ENCODE measurements at regions not wholly inside any gene's neighbourhood (a gene's known extent, or its start where the extent isn't known, plus 50 kb on each side); places are given as distances from the start of the nearest gene placed in this dataset.
"Not testable (repeated sequence)": the region's sequence is repeated elsewhere in the genome, so short reads cannot be mapped to it uniquely, and the experiment has no call there.

DNA sequence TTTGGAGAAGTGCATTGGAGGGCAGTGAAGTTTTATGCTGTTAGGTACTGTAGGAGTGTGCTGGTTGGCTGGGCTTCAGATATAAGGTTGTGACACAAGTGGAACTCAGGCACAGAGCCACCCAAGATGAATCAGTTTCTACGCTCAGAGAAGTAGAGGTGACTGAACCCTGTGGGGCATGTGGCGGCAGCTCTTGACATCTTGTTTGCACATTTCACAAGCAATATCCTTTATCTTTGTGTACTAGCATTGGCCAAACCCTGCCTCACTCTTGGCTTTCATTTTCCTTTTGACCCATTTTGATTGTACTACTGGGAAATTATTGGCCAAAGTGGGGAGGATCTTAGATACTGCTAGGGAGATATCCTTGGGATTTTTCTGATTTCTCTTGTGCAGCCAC lies 110.0 kb downstream of the PSAT1 start:
- Histone ChIP-seq H3K36me3 (ENCODE audit: control insufficient read depth, insufficient read depth, low read length) (no peaks in the 10 kb centered on the region), H3K4me3 (ENCODE audit: low read depth, low read length) (no peak overlapping the region), H3K27me3 (ENCODE audit: control insufficient read depth, insufficient read depth, low read length) (no peaks in the 10 kb centered on the region)
- DNase-seq (ENCODE audit: low read depth): no peak
- TF ChIP-seq, protein P1, sequence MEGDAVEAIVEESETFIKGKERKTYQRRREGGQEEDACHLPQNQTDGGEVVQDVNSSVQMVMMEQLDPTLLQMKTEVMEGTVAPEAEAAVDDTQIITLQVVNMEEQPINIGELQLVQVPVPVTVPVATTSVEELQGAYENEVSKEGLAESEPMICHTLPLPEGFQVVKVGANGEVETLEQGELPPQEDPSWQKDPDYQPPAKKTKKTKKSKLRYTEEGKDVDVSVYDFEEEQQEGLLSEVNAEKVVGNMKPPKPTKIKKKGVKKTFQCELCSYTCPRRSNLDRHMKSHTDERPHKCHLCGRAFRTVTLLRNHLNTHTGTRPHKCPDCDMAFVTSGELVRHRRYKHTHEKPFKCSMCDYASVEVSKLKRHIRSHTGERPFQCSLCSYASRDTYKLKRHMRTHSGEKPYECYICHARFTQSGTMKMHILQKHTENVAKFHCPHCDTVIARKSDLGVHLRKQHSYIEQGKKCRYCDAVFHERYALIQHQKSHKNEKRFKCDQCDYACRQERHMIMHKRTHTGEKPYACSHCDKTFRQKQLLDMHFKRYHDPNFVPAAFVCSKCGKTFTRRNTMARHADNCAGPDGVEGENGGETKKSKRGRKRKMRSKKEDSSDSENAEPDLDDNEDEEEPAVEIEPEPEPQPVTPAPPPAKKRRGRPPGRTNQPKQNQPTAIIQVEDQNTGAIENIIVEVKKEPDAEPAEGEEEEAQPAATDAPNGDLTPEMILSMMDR (IDR thresholded peaks at IDR 0.05; ENCODE audit: insufficient read depth, low read length, poor library complexity, severe bottlenecking): no peak

DNA sequence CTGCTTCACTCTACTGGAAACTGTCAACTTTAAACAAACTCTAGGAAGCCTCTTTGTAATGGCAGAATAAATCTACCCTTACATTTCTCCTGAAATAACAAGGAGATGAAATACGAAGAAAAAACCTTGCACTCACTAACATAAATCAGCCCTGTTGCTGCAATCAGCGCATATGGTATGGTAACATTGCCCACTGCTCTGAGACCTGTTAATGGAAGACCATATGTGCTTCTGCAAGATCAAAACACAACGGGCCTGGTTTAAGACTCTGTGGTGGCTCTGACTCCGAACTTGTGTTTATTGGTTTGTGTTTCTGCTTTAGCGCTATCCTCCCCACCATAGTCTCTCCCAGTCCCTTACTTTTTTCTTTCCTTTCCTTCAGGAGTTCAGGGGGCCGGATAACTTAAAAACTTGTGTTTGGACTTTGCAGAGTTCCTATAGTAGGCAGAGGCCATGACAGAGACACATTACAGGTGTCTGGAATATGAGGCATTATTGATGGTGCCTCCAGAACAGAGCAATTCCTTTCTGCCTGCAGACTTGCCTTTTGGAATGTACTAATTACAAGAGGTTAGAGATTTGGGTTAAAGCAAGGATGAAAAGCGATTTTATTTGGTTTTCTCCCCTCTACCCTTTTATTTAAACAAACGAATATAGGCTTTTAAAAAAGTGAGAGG lies 110.8 kb downstream of the PSAT1 start:
- H3K4me3 ChIP-seq (ENCODE audit: low read depth, low read length): no peak overlapping the region
- H3K36me3 ChIP-seq (ENCODE audit: control insufficient read depth, insufficient read depth, low read length): no peaks in the 10 kb centered on the region
- no peak for DNase-seq (ENCODE audit: low read depth)
- TF ChIP-seq, protein P1 (IDR thresholded peaks at IDR 0.05; ENCODE audit: insufficient read depth, low read length, poor library complexity, severe bottlenecking): no peak
- no peaks in the 10 kb centered on the region for H3K27me3 ChIP-seq (ENCODE audit: control insufficient read depth, insufficient read depth, low read length)

- Histone ChIP-seq H3K36me3 (ENCODE audit: control insufficient read depth, insufficient read depth, low read length) (no peaks in the 10 kb centered on the region), H3K27me3 (ENCODE audit: control insufficient read depth, insufficient read depth, low read length) (no peaks in the 10 kb centered on the region), H3K4me3 (ENCODE audit: low read depth, low read length) (no peak overlapping the region)
- TF ChIP-seq, protein P1 (IDR thresholded peaks at IDR 0.05; ENCODE audit: insufficient read depth, low read length, poor library complexity, severe bottlenecking): no peak
- no peak for DNase-seq (ENCODE audit: low read depth)
Measured at GRCh38 chr9:78408388-78408787, 111.5 kb downstream of the PSAT1 start.

- not testable (repeated sequence) for H3K36me3 ChIP-seq (ENCODE audit: control insufficient read depth, insufficient read depth, low read length); DNase-seq (ENCODE audit: low read depth); H3K27me3 ChIP-seq (ENCODE audit: control insufficient read depth, insufficient read depth, low read length); H3K4me3 ChIP-seq (ENCODE audit: low read depth, low read length)
Measured at GRCh38 chr9:78409928-78410510, 113.1 kb downstream of the PSAT1 start.

DNA sequence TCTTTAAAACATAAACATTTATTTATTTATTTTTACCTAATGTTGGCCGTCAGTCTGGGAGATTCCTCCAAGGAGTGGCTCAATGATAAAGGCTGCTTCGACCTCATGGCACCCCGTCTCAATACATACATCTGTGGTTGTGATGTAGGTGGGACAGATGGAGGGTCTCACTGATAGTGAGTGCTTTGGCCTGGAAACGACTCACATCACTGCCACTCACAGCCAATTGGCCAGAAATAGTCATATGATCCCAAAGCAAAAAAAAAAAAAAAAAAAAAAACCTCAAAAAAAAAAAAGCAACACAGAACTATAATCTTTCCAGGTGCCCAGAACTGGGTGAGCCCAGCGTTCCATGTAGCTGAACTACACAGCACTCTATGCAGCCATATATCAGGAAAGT lies 125.4 kb downstream of the PSAT1 start:
- TF ChIP-seq, protein P1 (IDR thresholded peaks at IDR 0.05; ENCODE audit: insufficient read depth, low read length, poor library complexity, severe bottlenecking): no peak
- no peaks in the 10 kb centered on the region for H3K36me3 ChIP-seq (ENCODE audit: control insufficient read depth, insufficient read depth, low read length)
- no peak for DNase-seq (ENCODE audit: low read depth)
- H3K27me3 ChIP-seq (ENCODE audit: control insufficient read depth, insufficient read depth, low read length): no peaks in the 10 kb centered on the region
- H3K4me3 ChIP-seq (ENCODE audit: low read depth, low read length): no peak overlapping the region

DNA sequence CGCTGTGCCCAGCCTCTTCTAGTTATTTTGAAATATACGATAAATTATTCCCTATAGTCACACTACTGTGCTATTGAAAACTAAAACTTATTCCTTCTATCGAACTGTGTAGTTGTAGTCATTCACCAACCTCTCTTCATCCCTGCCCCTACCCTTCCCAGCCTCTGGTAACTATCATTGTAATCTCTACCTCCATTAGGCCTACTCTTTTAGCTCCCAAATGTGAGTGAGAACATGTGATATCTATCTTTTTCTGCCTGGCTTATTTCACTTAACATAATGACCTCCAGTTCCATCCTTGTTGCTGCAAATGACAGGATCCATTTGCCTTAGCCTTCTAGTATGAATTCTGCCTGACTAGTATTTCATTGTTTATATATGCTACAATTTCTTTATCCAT lies 127.4 kb downstream of the PSAT1 start:
- TF ChIP-seq, protein P1 (IDR thresholded peaks at IDR 0.05; ENCODE audit: insufficient read depth, low read length, poor library complexity, severe bottlenecking): no peak
- Histone ChIP-seq H3K36me3 (ENCODE audit: control insufficient read depth, insufficient read depth, low read length) (no peaks in the 10 kb centered on the region), H3K27me3 (ENCODE audit: control insufficient read depth, insufficient read depth, low read length) (no peaks in the 10 kb centered on the region), H3K4me3 (ENCODE audit: low read depth, low read length) (no peak overlapping the region)
- no peak for DNase-seq (ENCODE audit: low read depth)
